22Rv1 (cell line): ENCODE measurements at regions not wholly inside any gene's neighbourhood (a gene's known extent, or its start where the extent isn't known, plus 50 kb on each side); places are given as distances from the start of the nearest gene placed in this dataset.

Experiments used
- CTCF ChIP-seq: fragments of 450-650 bp; IDR thresholded peaks from 2 replicates; pipeline ENCODE4 v1.5.1; 2017; ENCODE audit warnings: mild to moderate bottlenecking
- ZFX ChIP-seq: fragments of 450-650 bp; IDR thresholded peaks from 2 replicates; pipeline ENCODE4 v1.6.1; 2017; ENCODE audit warnings: antibody characterized with exemption, borderline replicate concordance

- TF ChIP-seq CTCF: no peak
- no peak for TF ChIP-seq ZFX
These were observed 69.7 kb upstream of the GRAMD1B start for GRCh38 chr11:123360267-123360936.
